Prostate gland (tissue), 2 donors: ENCODE measurements at regions not wholly inside any gene's neighbourhood (a gene's known extent, or its start where the extent isn't known, plus 50 kb on each side); places are given as distances from the start of the nearest gene placed in this dataset.
"Not testable (repeated sequence)": the region's sequence is repeated elsewhere in the genome, so short reads cannot be mapped to it uniquely, and the experiment has no call there.

Experiments used
- DNase-seq: peaks from one replicate; pipeline ENCODE4 v3.0.0-alpha.2; 2019; ENCODE audit warnings: low spot score
- H3K27ac ChIP-seq, 2 donors: fragments of 200-600 bp; sonication (generic); 2 replicates each; pipeline ENCODE4 v1.5.1; 2017 to 2019
- H3K27me3 ChIP-seq: fragments of 200-600 bp; sonication (generic); replicated peaks from 2 replicates; pipeline ENCODE4 v1.5.1; 2019; ENCODE audit not compliant: insufficient read depth
- H3K36me3 ChIP-seq, 2 donors: fragments of 200-600 bp; sonication (generic); 1 replicate in 1 of 2; 2 replicates in 1 of 2; pipeline versions ENCODE4 v1.5.1 to v1.8.1; 2017 to 2019
- H3K4me1 ChIP-seq: fragments of 200-600 bp; sonication (generic); replicated peaks from 2 replicates; pipeline ENCODE4 v1.5.1; 2019
- H3K4me3 ChIP-seq, 2 donors: fragments of 200-600 bp; sonication (generic); 2 replicates each; pipeline ENCODE4 v1.5.1; 2017 to 2019
- H3K9me3 ChIP-seq: fragments of 200-600 bp; sonication (generic); 2 replicates; pipeline ENCODE4 v1.5.1; 2017
- CTCF ChIP-seq, 4 experiments: fragments of 200-600 bp in 2 of 4; fragments of 450-650 bp in 2 of 4; sonication (generic) in 2 of 4; IDR thresholded peaks; 1 replicate in 3 of 4; 2 replicates in 1 of 4; pipeline ENCODE4 v1.5.1; 2016 to 2019; ENCODE audit warnings: antibody characterized with exemption in 4 of 4, mild to moderate bottlenecking in 2 of 4, moderate library complexity in 2 of 4
- POLR2A ChIP-seq: fragments of 450-650 bp; IDR thresholded peaks from one replicate; pipeline ENCODE4 v1.6.1; 2016; ENCODE audit warnings: antibody characterized with exemption, mild to moderate bottlenecking
- POLR2AphosphoS5 ChIP-seq: sonication (generic); formaldehyde crosslinking; IDR thresholded peaks from one replicate; pipeline ENCODE4 v1.6.1; 2017; ENCODE audit warnings: antibody characterized with exemption
- WGBS: methylation state at CpG from one replicate; pipeline ENCODE4 v1.1.5; 2018; 5-methylcytosine and 5-hydroxymethylcytosine counted together
- intact Hi-C: fragments of 100-400 bp; cut with DNase I; formaldehyde crosslinking; loops from one replicate; pipeline ENCODE4 v1.14.2; 2022

DNA sequence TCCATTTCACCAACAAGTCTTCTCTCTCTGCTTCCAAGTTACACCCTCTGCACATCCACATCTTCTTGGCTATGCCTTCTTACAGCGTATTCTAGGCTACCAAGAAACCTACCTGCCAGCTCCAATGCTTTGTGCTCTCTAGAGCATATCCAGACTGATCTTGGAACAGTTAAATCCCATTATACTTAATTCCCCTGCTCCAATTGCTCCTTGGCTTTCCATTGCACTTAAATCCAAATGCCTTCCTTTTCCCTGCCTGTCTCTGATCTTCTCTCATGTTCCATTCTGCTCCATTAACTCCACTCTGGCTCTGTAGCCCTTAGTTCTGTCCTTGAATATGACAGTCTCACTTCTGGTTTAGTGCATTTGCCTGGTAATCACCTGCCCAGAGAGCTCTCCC, 322.4 kb downstream of the LRRC70 start:
- intact Hi-C loops: no loop called here
- DNase-seq: no peak

DNA sequence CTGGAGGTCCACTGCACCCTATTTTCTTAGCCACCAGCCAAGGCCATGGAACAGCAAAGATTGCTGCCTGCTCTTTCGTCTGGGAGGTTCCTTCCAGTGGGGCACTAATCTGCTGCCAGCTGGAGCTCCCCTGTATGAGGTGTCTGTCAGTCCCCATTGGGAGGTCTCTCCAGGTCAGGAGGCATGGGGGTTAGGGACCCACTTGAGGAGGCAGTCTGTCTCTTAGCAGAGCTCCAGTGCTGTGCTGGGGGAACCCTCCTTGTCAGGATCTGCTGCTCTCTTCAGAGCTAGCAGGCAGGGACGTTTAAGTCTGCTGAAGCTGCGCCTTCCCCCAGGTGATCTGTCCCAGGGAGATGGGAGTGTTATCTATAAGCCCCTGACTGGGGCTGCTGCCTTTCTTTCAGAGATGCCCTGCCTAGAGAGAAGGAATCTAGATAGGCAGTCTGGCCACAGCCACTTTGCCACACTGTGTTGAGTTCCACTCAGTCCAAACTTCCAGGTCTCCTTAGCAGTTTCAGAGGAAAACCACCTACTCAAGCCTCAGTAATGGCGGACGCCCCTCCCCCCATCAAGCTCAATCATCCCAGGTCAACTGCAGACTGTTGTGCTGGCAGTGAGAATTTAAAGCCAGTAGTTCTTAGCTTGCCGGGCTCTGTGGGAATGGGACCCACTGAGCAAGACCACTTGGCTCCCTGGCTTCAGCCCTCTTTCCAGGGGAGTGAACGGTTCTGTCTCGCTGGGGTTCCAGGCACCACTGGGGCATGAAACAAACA, 317.7 kb downstream of the LRRC70 start:
- 79% methylated on average over 8 of the region's 8 CpGs for WGBS
- Histone ChIP-seq H3K36me3 (no peaks in the 10 kb centered on the region), H3K4me3 (no peak overlapping the region), H3K27me3 (no peaks in the 10 kb centered on the region), H3K4me1 (no peaks in the 10 kb centered on the region), H3K27ac (no peak overlapping the region), H3K9me3 (no peaks in the 10 kb centered on the region)
- intact Hi-C loops: no loop called here
- no peak for DNase-seq
- TF ChIP-seq POLR2A: no peak
- TF ChIP-seq POLR2AphosphoS5: no peak
- TF ChIP-seq CTCF (IDR thresholded peaks at IDR 0.05): no peak

More for the DNA sequence above, 322.4 kb downstream of the LRRC70 start:
- Histone ChIP-seq H3K9me3 (no peaks in the 10 kb centered on the region), H3K4me3 (no peak overlapping the region), H3K4me1 (no peaks in the 10 kb centered on the region), H3K27me3 (no peaks in the 10 kb centered on the region), H3K27ac (no peak overlapping the region), H3K36me3 (no peaks in the 10 kb centered on the region)
- TF ChIP-seq POLR2A: no peak
- TF ChIP-seq POLR2AphosphoS5: no peak
- no peak for TF ChIP-seq CTCF (IDR thresholded peaks at IDR 0.05)
- 78% methylated on average over 1 of the region's 1 CpG for WGBS

- Histone ChIP-seq H3K4me1 (no peaks in the 10 kb centered on the region), H3K4me3 (no peak overlapping the region), H3K36me3 (no peaks in the 10 kb centered on the region), H3K27me3 (no peaks in the 10 kb centered on the region), H3K9me3 (no peaks in the 10 kb centered on the region), H3K27ac (no peak overlapping the region)
- WGBS: 29% methylated on average over 5 of the region's 5 CpGs
- no peak for DNase-seq
- TF ChIP-seq POLR2A (no peak), CTCF (IDR thresholded peaks at IDR 0.05) (no peak), POLR2AphosphoS5 (no peak)
- intact Hi-C loops: no loop called here
Observed at GRCh38 chr5:62886603-62887315, 308.1 kb downstream of the LRRC70 start.

DNA sequence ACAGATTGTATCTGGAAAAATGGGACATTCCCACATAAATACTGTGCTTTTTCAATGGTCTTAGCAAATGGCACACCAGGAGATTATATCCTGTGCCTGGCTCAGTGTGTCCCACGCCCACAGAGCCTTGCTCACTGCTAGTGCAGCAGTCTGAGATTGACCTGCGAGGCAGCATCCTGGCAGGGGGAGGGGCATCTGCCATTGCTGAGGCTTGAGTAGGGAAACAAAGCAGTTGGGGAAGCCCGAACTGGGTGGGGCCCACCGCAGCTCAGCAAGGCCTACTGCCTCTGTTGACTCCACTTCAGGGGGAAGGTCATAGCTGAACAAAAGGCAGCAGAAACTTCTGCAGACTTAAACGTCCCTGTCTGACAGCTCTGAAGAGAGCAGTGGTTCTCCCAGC, 258.7 kb downstream of the LRRC70 start:
- not testable (repeated sequence) for H3K4me1 ChIP-seq

DNA sequence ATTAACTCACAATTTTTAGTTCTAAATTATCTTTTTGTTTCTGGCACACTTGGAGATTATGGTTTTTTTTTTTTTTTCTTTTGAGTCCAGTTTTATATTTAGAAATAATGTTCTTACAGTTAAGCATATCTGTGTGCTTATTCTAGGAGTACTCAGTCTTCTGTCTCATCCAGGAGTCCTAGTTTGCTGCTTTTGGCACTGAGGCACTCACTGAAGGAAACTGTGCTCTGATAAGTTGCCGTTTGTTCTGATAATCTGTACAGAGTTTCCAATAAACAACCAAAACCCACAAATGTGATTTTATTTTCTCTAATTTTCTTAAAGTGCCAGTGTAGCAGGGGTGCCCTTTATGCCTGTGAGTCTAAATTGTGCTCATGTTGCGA, 251.0 kb downstream of the LRRC70 start:
- no peak overlapping the region for H3K4me3 ChIP-seq
- no peak for DNase-seq
- H3K27ac ChIP-seq: no peak overlapping the region
- H3K27me3 ChIP-seq: no peaks in the 10 kb centered on the region
- H3K4me1 ChIP-seq: no peaks in the 10 kb centered on the region
- TF ChIP-seq CTCF (IDR thresholded peaks at IDR 0.05) (no peak), POLR2AphosphoS5 (no peak), POLR2A (no peak)
- intact Hi-C loops: no loop called here
- 66% methylated on average over 2 of the region's 2 CpGs for WGBS
- no peaks in the 10 kb centered on the region for H3K9me3 ChIP-seq
- H3K36me3 ChIP-seq: no peaks in the 10 kb centered on the region

More for the DNA sequence above, 258.7 kb downstream of the LRRC70 start:
- H3K36me3 ChIP-seq, H3K27me3 ChIP-seq, DNase-seq, H3K4me3 ChIP-seq, H3K9me3 ChIP-seq, H3K27ac ChIP-seq, intact Hi-C loops: not testable (repeated sequence)
- WGBS: 89% methylated on average over 5 of the region's 5 CpGs
